ENCODE measurements at regions not wholly inside any gene's neighbourhood (a gene's known extent, or its start where the extent isn't known, plus 50 kb on each side); places are given as distances from the start of the nearest gene placed in this dataset.

GRCh38 chr4:97142410-97142809 lies 1000.9 kb downstream of the STPG2 start (continued):
- TF ChIP-seq CTCF (conservative IDR thresholded peaks at IDR 0.05; ENCODE audit: low read depth in 2 of 2) (no peak), EZH2phosphoT487 (IDR thresholded peaks at IDR 0.05; ENCODE audit: unreplicated experiment) (no peak)

- Mint-ChIP-seq H3K27me3 (ENCODE audit: insufficient read depth, low read depth, poor library complexity) (peaks cover 19% of the 10 kb centered on the region), H3K9me3 (peaks cover 25% of the 10 kb centered on the region), H3K4me1 (peaks cover 41% of the 10 kb centered on the region), H3K4me3 (no peak overlapping the region), H3K27ac (peak overlapping the region; percentile 94), H3K36me3 (ENCODE audit: low read depth) (peaks cover 43% of the 10 kb centered on the region)
- Histone ChIP-seq H2AFZ (no peak overlapping the region), H3K27me3 (ENCODE audit: insufficient read depth) (no peaks in the 10 kb centered on the region), H3K4me3 (no peak overlapping the region), H3K36me3 (ENCODE audit: insufficient read depth) (peaks cover 7% of the 10 kb centered on the region; the same call in 1 of the 2 replicates), H3F3A (replicated peaks; ENCODE audit: low read depth) (no peaks in the 10 kb centered on the region), H3K79me2 (replicated peaks; ENCODE audit: insufficient read depth) (no peaks in the 10 kb centered on the region), H3K4me1 (ENCODE audit: insufficient read depth) (peaks cover 35% of the 10 kb centered on the region; the same call in 1 of the 2 replicates), H4K20me1 (replicated peaks; ENCODE audit: insufficient read depth) (no peaks in the 10 kb centered on the region), H3K4me2 (0 out of 2 replicates have a peak overlapping the region, but pooled peaks have one; percentile 29), H3K9me2 (ENCODE audit: insufficient read depth) (peaks cover 11% of the 10 kb centered on the region; the same call in 1 of the 2 replicates), H3K27ac (ENCODE audit: low read depth) (peak overlapping the region; percentile 85; the same call in 1 of the 2 replicates)
- no peak for DNase-seq (ENCODE audit: low spot score)
- TF ChIP-seq ZNF462 (CRISPR knock-in tag; IDR thresholded peaks at IDR 0.05), result no peak
- no peak for TF ChIP-seq EZH2phosphoT487 (IDR thresholded peaks at IDR 0.05; ENCODE audit: unreplicated experiment)
- no peak for TF ChIP-seq POLR2AphosphoS5 (IDR thresholded peaks at IDR 0.05; ENCODE audit: low read depth)
- TF ChIP-seq NANOG (IDR thresholded peaks at IDR 0.05; ENCODE audit: borderline replicate concordance), result no peak
- TF ChIP-seq REST (IDR thresholded peaks at IDR 0.05; ENCODE audit: unreplicated experiment), result no peak
- no peak for TF ChIP-seq ETS1 (IDR thresholded peaks at IDR 0.05)
- no peak for TF ChIP-seq CREB1 (CRISPR knock-in tag; IDR thresholded peaks at IDR 0.05; ENCODE audit: low read depth)
- ATAC-seq, result no peak
Observed at GRCh38 chr4:97142893-97143292, 1000.4 kb downstream of the STPG2 start.

Data from GM23338 (cell line).